GM12864 (cell line): ENCODE measurements at regions not wholly inside any gene's neighbourhood (a gene's known extent, or its start where the extent isn't known, plus 50 kb on each side); places are given as distances from the start of the nearest gene placed in this dataset.

Experiments used
- DNase-seq: peaks from one replicate; pipeline ENCODE4 v3.0.0-alpha.2; 2011; ENCODE audit warnings: low read depth
- H3K4me3 ChIP-seq: 2 replicates; pipeline ENCODE4 v1.5.1; 2011; ENCODE audit warnings: mild to moderate bottlenecking, low read depth, low read length, control low read depth
- CTCF ChIP-seq: IDR thresholded peaks from 2 replicates; pipeline ENCODE4 v1.5.1; 2011; ENCODE audit warnings: low read depth, mild to moderate bottlenecking, moderate library complexity, low read length, control low read depth, inconsistent platforms; ENCODE audit errors: missing control alignments

- no peak for DNase-seq
- no peak for TF ChIP-seq CTCF
- H3K4me3 ChIP-seq, result no peak overlapping the region
Observed at GRCh38 chr4:57412259-57413054, 302.3 kb upstream of the IGFBP7 start.

- DNase-seq, result no peak
- no peak for TF ChIP-seq CTCF
- no peak overlapping the region for H3K4me3 ChIP-seq
Observed at GRCh38 chr4:57410331-57411052, 300.3 kb upstream of the IGFBP7 start.

GRCh38 chr4:57405359-57405758, 295.2 kb upstream of the IGFBP7 start:
- H3K4me3 ChIP-seq, result no peak overlapping the region
- DNase-seq, result no peak
- no peak for TF ChIP-seq CTCF

GRCh38 chr4:57404483-57404882, 294.3 kb upstream of the IGFBP7 start:
- DNase-seq, result no peak
- no peak for TF ChIP-seq CTCF
- no peak overlapping the region for H3K4me3 ChIP-seq

GRCh38 chr4:57403591-57403990, 293.4 kb upstream of the IGFBP7 start:
- DNase-seq, result no peak
- TF ChIP-seq CTCF, result no peak
- no peak overlapping the region for H3K4me3 ChIP-seq

GRCh38 chr4:57401586-57401985, 291.4 kb upstream of the IGFBP7 start:
- no peak overlapping the region for H3K4me3 ChIP-seq
- DNase-seq, result no peak
- TF ChIP-seq CTCF, result no peak
